ENCODE measurements at regions not wholly inside any gene's neighbourhood (a gene's known extent, or its start where the extent isn't known, plus 50 kb on each side); places are given as distances from the start of the nearest gene placed in this dataset.

DNA sequence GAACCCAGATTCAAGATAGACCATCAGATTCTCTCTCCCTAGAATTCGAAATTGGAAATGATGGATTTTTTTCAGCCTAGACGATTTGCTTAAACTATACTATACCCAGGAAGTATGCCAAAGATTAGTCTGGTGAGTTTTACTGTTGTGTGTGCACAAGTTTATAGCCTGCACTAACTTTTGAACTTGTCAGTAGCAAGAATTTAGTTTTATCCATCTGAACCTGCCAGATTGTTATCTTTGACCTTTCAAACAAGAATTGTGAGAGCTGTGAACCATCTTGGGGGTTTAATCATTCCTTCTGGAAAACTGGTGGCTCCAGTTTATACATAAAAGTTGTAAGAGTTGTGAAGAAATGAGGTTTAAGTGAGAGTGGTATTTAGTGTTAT, 243.5 kb upstream of the DAAM1 start:
- Histone ChIP-seq H3K36me3 (ENCODE audit: control insufficient read depth, insufficient read depth, low read length) (no peaks in the 10 kb centered on the region), H3K4me3 (ENCODE audit: low read depth, low read length) (no peak overlapping the region), H3K27me3 (replicated peaks; ENCODE audit: control insufficient read depth, insufficient read depth, low read length) (no peaks in the 10 kb centered on the region; the same call in none of the 2 replicates), H3K4me1 (no peaks in the 10 kb centered on the region), H3K9me3 (no peaks in the 10 kb centered on the region)
- no peak for DNase-seq
- Mint-ChIP-seq H3K27ac (ENCODE audit: unreplicated experiment) (no peak overlapping the region), H3K4me1 (ENCODE audit: low read depth, unreplicated experiment) (peaks cover 17% of the 10 kb centered on the region), H3K4me3 (ENCODE audit: unreplicated experiment) (no peak overlapping the region), H3K36me3 (ENCODE audit: insufficient read depth, unreplicated experiment) (no peaks in the 10 kb centered on the region), H3K9me3 (ENCODE audit: unreplicated experiment) (no peaks in the 10 kb centered on the region), H3K27me3 (ENCODE audit: insufficient read depth, unreplicated experiment) (peaks cover 2% of the 10 kb centered on the region)
- no TSS peak for BruUV-seq (replicated peaks)
- TF ChIP-seq, protein P1, sequence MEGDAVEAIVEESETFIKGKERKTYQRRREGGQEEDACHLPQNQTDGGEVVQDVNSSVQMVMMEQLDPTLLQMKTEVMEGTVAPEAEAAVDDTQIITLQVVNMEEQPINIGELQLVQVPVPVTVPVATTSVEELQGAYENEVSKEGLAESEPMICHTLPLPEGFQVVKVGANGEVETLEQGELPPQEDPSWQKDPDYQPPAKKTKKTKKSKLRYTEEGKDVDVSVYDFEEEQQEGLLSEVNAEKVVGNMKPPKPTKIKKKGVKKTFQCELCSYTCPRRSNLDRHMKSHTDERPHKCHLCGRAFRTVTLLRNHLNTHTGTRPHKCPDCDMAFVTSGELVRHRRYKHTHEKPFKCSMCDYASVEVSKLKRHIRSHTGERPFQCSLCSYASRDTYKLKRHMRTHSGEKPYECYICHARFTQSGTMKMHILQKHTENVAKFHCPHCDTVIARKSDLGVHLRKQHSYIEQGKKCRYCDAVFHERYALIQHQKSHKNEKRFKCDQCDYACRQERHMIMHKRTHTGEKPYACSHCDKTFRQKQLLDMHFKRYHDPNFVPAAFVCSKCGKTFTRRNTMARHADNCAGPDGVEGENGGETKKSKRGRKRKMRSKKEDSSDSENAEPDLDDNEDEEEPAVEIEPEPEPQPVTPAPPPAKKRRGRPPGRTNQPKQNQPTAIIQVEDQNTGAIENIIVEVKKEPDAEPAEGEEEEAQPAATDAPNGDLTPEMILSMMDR (IDR thresholded peaks at IDR 0.05; ENCODE audit: insufficient read depth in 1 of 2, low read depth in 1 of 2, low read length in 1 of 2, severe bottlenecking in 1 of 2, unreplicated experiment in 1 of 2) = no peak
- POLR2A ChIA-PET = no interaction called here
- CTCF ChIA-PET = no interaction called here
- intact Hi-C loops (cut with micrococcal nuclease; ENCODE audit: unreplicated experiment) = no loop called here

DNA sequence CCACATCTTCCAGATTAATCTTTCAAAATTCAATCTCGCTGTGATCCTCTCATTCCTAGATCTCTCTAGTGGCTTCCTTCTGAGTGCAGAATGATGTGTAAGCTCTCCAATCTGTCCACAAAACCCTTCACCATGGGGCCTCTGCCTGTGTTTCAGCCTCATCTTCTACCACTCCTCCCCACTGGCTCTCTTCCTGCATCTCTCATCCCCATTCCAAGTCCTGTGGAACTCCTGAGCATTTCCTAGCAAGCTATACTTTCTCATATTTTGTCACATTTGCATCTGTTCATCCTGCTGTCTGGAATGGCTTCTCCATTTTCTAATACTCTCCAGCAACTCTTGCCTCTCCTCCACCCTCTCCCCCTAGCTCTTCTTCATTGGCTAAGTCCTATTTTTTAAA, 242.0 kb upstream of the DAAM1 start:
- ChIA-PET POLR2A (no interaction called here), CTCF (interaction anchor here (1.1 kb wide), 1 partner anchor 445 kb away, joined by 3 read pairs; no protein-coding TSS in a partner anchor)
- H3K36me3 Mint-ChIP-seq (ENCODE audit: insufficient read depth, unreplicated experiment) = no peaks in the 10 kb centered on the region
- 0 out of 2 replicates have a peak, but pooled peaks cover 6% of the 10 kb centered on the region for H3K9me3 ChIP-seq
- peaks cover 4% of the 10 kb centered on the region for H3K27me3 Mint-ChIP-seq (ENCODE audit: insufficient read depth, unreplicated experiment)
- intact Hi-C loops (cut with micrococcal nuclease; ENCODE audit: unreplicated experiment) = no loop called here
- no peaks in the 10 kb centered on the region for H3K9me3 Mint-ChIP-seq (ENCODE audit: unreplicated experiment)
- no peak for DNase-seq
- no TSS peak for BruUV-seq (replicated peaks)
- no peaks in the 10 kb centered on the region for H3K4me1 ChIP-seq
- TF ChIP-seq, protein P1 (IDR thresholded peaks at IDR 0.05; ENCODE audit: insufficient read depth in 1 of 2, low read depth in 1 of 2, low read length in 1 of 2, severe bottlenecking in 1 of 2, unreplicated experiment in 1 of 2) = no peak
- H3K27ac Mint-ChIP-seq (ENCODE audit: unreplicated experiment) = no peak overlapping the region
- H3K27me3 ChIP-seq (replicated peaks; ENCODE audit: control insufficient read depth, insufficient read depth, low read length) = no peaks in the 10 kb centered on the region; the same call in none of the 2 replicates
- no peaks in the 10 kb centered on the region for H3K36me3 ChIP-seq (ENCODE audit: control insufficient read depth, insufficient read depth, low read length)
- H3K4me3 ChIP-seq (ENCODE audit: low read depth, low read length) = no peak overlapping the region
- no peak overlapping the region for H3K4me3 Mint-ChIP-seq (ENCODE audit: unreplicated experiment)
- H3K4me1 Mint-ChIP-seq (ENCODE audit: low read depth, unreplicated experiment) = peaks cover 17% of the 10 kb centered on the region

DNA sequence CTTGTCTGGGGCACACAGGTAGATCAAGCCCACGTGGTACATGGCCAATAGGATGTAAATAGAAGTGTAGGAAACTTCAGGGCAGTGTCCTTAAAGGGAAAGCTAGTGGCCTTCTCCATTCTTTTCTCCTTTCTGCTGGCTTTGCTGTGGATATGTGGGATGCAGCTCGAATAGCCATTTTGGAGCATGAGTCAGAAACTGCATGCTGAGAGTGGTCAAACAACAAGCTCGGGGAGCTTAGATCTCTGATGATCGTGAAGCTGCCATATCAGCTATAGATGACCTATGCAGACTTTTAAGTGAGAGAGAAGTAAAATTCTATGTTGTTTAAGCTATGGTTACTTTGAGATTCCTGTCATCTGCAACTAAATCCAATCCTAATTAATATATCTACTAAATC, 241.3 kb upstream of the DAAM1 start:
- no peaks in the 10 kb centered on the region for H3K36me3 ChIP-seq (ENCODE audit: control insufficient read depth, insufficient read depth, low read length)
- Mint-ChIP-seq H3K27me3 (ENCODE audit: insufficient read depth, unreplicated experiment) (peaks cover 7% of the 10 kb centered on the region), H3K4me3 (ENCODE audit: unreplicated experiment) (no peak overlapping the region), H3K36me3 (ENCODE audit: insufficient read depth, unreplicated experiment) (no peaks in the 10 kb centered on the region), H3K27ac (ENCODE audit: unreplicated experiment) (no peak overlapping the region), H3K9me3 (ENCODE audit: unreplicated experiment) (no peaks in the 10 kb centered on the region), H3K4me1 (ENCODE audit: low read depth, unreplicated experiment) (peaks cover 17% of the 10 kb centered on the region)
- no peaks in the 10 kb centered on the region; the same call in none of the 2 replicates for H3K27me3 ChIP-seq (replicated peaks; ENCODE audit: control insufficient read depth, insufficient read depth, low read length)
- H3K9me3 ChIP-seq = 0 out of 2 replicates have a peak, but pooled peaks cover 6% of the 10 kb centered on the region
- POLR2A ChIA-PET = no interaction called here
- BruUV-seq (replicated peaks) = no TSS peak
- TF ChIP-seq, protein P1 (IDR thresholded peaks at IDR 0.05; ENCODE audit: insufficient read depth in 1 of 2, low read depth in 1 of 2, low read length in 1 of 2, severe bottlenecking in 1 of 2, unreplicated experiment in 1 of 2) = no peak
- H3K4me1 ChIP-seq = no peaks in the 10 kb centered on the region
- no peak for DNase-seq
- CTCF ChIA-PET = interaction anchor here (1.1 kb wide), 1 partner anchor 446 kb away, joined by 3 read pairs; no protein-coding TSS in a partner anchor
- intact Hi-C loops (cut with micrococcal nuclease; ENCODE audit: unreplicated experiment) = no loop called here
- H3K4me3 ChIP-seq (ENCODE audit: low read depth, low read length) = no peak overlapping the region
